Skeletal muscle cell (primary cell): ENCODE measurements at regions not wholly inside any gene's neighbourhood (a gene's known extent, or its start where the extent isn't known, plus 50 kb on each side); places are given as distances from the start of the nearest gene placed in this dataset.
"Not testable (repeated sequence)": the region's sequence is repeated elsewhere in the genome, so short reads cannot be mapped to it uniquely, and the experiment has no call there.

Source experiments
- DNase-seq: peaks from one replicate; pipeline ENCODE4 v3.0.0-alpha.2; 2010; ENCODE audit warnings: low read depth
- H3K4me3 ChIP-seq: 2 replicates; pipeline ENCODE4 v1.5.1; 2011; ENCODE audit warnings: low read depth, mild to moderate bottlenecking, control low read depth, low read length, moderate library complexity

DNA sequence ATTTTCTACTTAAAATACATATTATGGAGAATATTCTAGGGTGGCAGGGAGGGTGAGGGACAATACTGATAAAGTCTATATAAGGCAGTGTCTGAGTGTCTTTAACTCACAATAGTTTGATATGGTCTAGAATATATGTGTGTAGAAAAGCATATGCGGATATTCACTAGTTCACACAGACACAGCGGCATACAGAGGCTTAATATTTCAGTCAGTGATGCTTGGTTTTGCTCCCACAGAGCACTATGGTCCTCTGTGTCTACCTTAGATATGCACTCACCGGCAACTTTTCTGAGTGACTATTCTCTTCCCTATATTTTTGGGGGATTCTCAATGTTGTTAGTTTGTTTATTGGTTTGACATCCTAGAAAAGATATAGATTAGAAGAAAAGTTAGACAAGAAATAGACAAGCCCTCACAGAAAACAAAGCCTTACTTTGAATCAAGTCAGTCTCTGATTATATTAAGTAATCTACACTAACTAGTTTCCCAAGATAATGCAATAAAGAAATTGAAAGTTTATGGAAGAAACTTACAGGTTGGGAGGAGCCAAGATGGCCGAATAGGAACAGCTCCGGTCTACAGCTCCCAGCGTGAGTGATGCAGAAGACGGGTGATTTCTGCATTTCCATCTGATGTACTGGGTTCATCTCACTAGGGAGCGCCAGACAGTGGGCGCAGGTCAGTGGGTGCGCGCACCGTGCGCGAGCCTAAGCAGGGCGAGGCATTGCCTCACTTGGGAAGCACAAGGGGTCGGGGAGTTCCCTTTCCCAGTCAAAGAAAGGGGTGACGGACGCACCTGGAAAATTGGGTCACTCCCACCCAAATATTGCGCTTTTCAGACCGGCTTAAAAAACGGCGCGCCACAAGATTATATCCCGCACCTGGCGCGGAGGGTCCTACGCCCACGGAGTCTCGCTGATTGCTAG is 578.4 kb upstream of the FOXG1 start:
- not testable (repeated sequence) for DNase-seq, H3K4me3 ChIP-seq

DNA sequence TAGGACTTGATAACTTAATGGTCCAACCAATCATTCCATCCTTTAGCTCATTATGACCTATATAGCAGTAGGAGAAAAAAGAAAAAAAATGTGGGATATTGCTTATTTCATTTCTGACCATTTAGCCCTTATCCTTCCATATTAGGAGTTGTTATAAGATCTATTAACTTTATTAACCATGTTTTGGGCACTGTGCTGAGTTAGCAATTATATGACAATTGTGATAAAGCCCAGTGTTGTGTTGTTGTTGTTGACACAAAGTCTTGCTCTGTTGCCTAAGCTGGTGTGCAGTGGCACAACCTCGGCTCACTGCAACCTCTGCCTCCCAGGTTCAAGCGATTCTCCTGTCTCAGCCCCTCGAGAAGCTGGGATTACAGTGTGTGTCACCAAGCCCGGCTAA is 569.7 kb upstream of the FOXG1 start:
- H3K4me3 ChIP-seq: no peak overlapping the region
- DNase-seq: no peak

DNA sequence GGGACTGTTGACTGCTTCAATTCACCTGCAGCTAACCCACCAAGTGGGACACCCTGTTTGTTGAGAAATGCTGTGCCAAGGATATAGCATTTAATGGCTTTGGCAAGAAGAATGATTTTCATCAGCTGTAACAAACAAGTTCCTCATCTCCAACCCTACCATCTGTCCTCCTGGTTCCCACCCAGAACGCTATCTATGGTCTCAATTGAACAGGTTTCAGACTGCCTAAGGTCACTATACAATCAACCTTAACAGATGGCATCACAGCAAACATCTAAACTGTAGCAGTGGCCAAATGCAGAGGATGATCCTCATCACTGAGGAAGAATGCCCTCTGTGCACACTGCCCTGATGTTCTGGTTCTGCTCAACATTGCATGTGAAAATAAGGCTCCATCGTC is 546.2 kb upstream of the FOXG1 start:
- H3K4me3 ChIP-seq: no peak overlapping the region
- no peak for DNase-seq

DNA sequence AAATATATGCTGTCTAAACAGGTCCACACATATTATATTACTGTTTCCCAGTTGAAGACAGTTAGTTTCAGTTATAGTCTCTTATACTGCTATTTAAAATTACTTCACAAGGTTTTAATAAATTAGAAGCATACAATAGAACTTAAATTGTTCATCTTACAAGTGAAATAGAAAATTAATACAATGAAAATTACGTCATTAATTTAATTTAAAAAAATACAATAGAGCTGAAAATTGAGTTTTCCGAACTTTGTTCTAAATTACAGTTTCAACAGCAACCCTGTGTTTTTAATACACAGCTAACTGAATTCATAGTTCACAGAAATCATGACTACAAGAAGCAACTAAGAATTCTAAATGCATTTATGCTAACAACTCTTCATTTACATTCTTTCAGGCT is 525.7 kb upstream of the FOXG1 start:
- no peak overlapping the region for H3K4me3 ChIP-seq
- no peak for DNase-seq

DNA sequence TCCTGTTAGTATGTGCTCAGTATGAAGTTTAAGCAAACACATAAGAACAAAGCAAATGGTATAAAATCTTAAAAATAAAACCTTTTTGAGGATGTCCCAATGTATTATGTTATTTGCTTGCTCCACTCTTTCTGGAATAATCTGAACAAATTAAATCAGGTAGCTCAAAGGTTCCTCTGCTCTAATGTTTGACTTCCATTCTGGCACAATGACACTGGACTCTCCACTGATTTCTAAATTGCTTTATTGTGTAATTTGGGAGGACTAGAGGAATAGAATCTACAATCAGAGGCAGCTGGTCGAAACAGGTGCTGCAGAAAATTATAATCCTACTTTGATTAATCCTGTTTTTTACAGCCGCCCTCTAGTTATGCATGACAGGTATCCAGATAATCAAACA is 523.7 kb upstream of the FOXG1 start:
- H3K4me3 ChIP-seq: no peak overlapping the region
- no peak for DNase-seq

DNA sequence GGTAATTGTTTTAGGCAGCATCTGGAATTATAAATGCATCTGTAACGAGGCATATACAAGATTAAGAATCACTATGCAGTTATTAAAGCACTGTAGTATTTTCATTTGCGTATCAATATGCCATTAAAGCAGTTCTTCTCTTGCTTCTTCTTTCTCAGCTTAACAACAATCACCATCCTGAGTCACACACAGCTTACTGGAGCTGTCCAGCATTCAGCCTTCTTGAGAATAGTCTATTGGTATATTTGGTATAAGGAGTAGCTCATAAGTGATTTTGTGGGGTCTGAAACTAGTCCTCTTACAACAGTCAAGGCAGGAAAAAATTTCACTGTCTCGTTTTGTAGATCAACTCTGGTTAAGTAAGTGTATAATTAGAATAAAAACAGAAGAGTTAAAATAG is 523.0 kb upstream of the FOXG1 start:
- no peak overlapping the region for H3K4me3 ChIP-seq
- DNase-seq: no peak

DNA sequence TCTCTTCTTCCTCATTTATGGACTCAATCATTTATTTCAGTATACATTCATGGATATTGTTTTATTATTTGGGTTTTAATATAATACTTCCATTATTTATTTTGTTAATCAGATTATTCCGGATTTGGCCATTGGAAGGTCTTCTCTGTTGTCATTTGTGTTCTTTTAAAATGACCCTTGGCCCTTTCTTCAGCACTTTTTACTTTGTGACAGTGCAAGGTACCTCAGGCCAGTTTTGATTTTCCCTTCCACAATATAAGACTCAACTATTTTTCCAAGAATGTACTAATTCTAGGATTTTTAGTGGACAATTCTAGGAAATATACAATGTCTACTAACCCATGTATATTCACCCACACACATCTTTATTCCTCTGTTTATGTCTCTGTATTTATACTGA is 521.4 kb upstream of the FOXG1 start:
- no peak overlapping the region for H3K4me3 ChIP-seq
- DNase-seq: no peak

DNA sequence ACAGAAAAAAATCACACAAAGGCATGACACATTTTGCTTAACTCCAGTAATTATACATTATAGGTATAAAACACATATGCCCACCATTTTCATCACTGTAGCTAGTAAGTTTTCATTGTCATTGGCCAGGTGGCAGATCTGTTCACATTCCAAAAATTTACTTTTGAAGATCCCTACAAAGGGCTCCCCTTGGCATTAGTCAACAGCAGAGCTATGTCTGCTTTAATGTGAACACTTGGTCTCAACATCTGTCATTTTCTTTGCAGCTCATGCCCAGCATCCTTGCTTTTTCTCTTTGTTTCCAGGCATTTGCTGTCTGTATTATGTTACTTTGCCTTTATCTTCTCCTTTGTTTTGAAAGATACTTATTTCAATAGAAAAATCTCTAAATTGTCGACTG is 519.1 kb upstream of the FOXG1 start:
- H3K4me3 ChIP-seq: no peak overlapping the region
- no peak for DNase-seq

DNA sequence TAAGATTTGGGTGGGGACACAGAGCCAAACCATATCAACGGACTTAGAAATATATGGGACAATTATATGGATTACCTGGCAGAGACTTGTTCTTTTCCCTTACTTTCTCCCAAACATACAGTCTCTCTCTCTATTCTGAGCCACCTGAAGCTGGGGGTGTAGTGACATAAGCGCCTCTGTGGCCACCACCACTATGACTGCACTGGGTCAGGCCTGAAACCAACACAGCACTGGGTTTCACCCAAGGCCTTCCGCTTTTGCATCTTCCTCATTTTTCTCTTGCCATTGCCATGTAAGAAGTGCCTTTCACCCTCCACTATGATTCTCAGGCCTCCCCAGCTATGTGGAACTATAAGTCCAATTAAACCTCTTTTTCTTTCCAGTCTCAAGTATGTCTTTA is 514.5 kb upstream of the FOXG1 start:
- not testable (repeated sequence) for H3K4me3 ChIP-seq, DNase-seq

DNA sequence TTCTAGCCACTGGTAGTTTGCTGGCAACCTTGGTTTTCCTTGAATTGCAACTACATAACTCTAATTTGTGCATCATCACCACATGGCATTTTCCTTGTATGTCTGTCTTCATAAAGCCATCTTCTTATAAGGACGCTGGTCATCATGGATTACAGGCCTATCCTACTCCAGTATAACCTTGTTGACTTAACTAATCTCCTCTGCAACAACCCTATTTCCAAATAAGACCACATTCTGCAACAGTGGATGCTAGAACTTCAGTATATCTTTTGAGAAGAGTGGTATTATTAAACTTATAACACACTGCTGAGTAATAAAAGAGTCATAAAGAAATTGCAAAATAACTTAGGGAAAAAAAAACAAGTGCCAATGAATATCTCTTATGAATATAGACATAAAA is 511.8 kb upstream of the FOXG1 start:
- no peak overlapping the region for H3K4me3 ChIP-seq
- DNase-seq: peak; percentile 6

DNA sequence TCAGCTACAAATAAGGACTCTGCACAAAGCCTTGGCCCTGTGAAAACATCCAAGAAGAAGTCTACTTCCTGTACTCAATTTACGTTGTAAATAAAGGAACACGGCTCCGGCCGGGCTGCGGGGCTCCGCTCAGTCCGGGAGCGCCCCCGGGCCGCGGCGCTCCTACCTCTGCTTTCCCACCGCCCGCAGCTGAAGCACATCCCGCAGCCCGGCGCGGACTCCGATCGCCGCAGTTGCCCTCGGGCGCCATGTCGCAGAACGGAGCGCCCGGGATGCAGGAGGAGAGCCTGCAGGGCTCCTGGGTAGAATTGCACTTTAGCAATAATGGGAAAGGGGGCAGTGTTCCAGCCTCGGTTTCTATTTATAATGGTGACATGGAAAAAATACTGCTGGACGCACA is 502.3 kb upstream of the FOXG1 start:
- DNase-seq: no peak
- H3K4me3 ChIP-seq: peak overlapping the region; percentile 31

DNA sequence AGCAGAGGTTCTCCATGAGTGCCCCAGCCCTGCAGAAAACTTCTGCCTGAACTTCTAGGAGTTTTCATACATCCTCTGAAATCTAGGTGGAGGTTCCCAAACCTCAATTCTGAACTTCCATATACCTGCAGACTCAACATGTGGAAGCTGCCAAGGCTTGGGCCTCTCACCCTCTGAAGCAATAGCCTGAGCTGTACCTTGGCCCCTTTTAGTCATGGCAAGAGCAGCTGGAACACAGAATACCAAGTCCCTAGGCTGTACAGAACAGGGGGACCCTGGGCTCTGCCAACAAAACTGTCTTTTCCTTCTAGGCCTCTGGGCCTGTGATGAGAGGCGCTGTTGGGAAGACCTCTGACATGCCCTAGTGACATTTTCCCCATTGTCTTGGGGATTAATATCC is 494.3 kb upstream of the FOXG1 start:
- DNase-seq: no peak
- no peak overlapping the region for H3K4me3 ChIP-seq

DNA sequence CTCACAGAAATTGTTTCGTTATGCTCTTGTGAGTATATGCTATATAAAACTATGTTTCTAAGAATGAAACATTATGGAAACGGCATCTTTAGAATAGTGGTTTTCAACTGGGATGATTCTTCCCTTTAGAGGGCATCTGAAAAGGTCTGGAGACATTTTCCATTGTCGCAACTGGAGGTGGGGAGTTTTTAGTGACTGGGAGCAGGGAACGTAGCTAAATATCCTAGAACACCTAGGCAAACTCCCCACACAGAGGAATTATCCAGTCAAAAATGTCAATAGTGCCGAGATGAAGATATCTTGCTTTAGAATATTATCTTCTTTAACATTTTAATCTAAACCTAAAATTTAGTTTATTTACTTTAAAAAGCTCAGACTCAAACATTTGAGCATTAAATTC is 486.1 kb upstream of the FOXG1 start:
- H3K4me3 ChIP-seq: no peak overlapping the region
- DNase-seq: no peak

DNA sequence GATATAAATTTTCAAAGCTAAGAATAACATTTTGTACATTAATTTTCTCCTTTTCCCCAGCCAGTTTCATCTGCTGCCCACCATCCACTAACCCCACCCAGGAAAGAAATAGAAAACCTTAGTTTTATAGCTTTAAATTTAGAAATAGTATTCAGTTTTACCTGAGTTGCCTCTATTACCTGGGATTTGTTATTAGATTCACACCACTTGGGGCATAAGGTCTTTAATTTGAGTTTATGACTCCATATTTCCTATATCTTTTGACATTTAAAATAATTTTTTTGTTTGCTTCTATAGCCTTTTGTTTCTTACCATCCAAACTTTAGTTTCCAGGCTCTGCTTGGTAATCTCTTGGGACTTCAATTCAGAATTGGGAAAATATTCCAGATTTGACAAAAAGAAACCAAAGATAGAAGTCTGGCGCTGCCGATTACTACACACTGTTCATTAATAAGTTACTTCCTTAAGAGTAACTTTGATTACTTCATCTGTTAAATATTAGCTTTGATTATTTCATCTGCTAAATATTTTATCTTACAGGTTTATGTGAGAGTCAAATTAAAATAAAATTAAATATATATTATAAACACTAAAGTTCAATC is 485.5 kb upstream of the FOXG1 start:
- no peak for DNase-seq
- no peak overlapping the region for H3K4me3 ChIP-seq

DNA sequence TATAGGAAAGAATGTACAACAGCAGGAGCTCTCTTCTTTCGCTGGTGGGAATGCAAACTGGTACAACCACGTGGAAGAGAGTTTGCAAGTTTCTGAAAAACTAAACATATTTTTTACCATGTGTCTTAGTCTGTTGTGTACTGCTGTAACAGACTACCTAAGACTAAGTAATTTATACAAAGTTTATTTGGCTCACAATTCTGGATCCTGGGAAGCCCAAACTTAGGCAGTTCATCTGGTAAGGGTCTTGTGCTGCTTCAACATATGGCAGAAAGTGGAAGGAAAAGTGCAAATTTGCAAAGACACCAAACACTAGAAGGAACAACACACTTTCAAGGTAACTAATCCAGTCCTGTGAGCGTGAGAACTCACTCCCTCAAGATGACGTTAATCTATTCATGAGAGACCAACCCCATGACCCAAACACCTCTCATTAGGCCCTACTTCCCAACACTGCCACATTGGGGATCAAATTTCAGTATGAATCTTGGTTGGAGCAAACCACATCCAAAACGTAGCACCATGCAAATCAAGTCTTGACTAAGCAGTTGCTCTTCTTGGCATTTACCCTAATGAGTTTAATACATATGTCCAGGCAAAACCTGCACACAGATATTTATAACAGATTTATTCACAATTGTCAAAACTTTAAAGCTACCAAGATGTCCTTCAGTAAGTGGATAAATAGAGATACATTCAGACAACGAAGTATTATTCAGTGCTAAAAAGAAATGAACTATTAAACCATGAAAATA is 481.9 kb upstream of the FOXG1 start:
- no peak overlapping the region for H3K4me3 ChIP-seq

DNA sequence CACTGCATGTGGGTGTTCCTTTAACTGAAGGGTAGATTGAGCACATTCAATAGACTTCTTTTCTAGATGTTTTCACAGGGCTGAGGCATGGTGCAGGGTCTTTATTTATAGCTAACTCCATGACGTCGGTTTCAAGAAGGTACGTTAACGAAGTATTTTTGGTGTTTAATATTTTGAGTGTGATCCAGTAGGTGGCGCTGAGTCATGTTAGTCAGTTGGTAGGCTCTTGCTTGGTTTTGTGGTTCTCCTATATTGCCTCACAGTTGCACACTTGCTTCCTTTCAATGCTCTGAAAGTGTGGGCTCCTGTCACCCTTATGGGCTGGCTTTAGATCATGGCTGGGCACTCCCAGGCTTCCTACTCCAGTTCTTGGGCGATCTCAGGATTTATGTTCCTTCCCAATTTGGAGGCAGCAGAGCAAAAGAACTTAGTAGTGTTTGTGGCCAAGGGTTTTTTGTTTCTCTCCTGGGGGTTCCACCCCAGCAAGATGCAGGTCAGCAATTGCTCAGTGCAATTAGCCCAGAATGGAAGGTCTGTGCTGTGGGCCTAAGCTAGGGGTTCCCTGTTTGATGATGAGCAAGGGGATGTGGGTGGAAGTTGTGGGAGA is 471.6 kb upstream of the FOXG1 start:
- peak; percentile 40 for DNase-seq
- no peak overlapping the region for H3K4me3 ChIP-seq

More for the DNA sequence above, 481.9 kb upstream of the FOXG1 start:
- no peak for DNase-seq

DNA sequence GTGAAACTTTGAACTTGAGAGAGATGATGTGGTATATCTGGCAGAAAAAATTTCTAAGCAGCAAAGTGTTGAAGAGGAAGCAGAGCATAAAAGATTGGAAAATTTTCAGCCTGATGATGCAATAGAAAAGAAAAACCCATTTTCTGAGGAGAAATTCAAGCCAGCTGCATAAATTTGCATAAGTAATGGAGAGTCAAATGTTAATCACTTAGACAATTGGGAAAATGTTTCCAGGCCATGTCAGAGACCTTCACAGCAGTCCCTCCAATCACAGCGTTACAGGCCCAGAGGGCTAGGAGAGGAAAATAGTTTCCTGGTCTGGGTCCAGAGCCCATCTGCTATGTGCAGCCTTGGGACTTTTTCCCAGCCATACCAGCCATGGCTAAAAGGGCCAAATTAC is 469.0 kb upstream of the FOXG1 start:
- no peak overlapping the region for H3K4me3 ChIP-seq
- no peak for DNase-seq

DNA sequence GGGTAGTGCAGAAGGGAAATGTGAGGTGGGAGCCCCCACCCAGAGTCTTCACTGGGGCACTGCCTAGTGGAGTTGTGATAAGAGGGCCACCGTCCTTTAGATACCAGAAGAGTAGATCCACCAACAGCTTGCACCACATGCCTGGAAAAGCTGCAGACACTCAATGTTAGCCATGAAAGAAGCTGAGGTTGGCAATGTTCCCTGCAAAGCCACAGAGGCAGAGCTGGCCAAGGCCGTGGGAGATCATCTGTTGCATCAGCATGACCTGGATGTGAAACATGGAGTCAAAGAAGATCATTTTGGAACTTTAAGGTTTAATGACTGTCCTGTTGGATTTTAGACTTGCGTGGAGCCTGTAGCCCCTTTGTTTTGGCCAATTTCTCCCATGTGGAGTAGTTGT is 468.4 kb upstream of the FOXG1 start:
- DNase-seq: peak; percentile 36
- H3K4me3 ChIP-seq: no peak overlapping the region

DNA sequence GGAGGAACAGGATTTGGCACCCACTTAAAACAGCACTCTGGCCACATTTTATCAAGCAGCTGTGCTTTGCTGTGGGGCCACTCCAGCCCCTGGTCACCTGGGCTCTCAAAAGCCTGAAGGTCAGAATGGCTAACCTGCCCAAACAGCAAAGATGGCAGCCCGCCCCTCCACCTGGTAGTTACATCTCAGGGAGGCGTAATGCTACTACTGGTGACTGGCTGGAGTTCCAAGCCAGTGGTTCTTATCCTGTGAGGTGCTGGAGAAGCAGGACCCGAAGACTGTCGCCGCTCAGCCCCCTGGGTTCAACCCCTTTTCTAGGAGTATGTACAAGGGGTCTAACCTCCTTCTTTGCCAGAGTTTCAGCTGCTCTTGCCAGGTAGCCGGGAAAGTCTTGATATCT is 467.4 kb upstream of the FOXG1 start:
- no peak for DNase-seq
- no peak overlapping the region for H3K4me3 ChIP-seq

DNA sequence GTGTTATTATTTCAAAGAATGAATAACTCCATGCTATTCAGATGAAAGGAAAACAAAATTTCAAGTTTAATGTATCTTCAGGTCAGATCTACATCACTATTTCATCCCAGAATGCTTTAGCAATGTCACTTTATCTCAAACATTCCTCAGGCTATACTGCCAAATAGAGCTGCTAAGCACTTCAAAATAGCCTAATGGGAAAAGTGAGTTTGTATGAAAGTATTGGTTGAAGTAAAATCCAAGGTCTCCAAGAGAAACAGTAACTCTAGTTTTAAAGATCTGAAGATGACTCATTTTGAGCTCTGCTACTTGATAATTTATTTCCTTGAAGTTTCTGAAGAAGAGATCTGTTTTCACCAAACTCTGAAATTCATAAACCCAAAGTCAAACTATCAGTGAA is 466.2 kb upstream of the FOXG1 start:
- no peak overlapping the region for H3K4me3 ChIP-seq
- DNase-seq: peak; percentile 13
